GM18519 (cell line): ENCODE measurements at regions not wholly inside any gene's neighbourhood (a gene's known extent, or its start where the extent isn't known, plus 50 kb on each side); places are given as distances from the start of the nearest gene placed in this dataset.
"Not testable (repeated sequence)": the region's sequence is repeated elsewhere in the genome, so short reads cannot be mapped to it uniquely, and the experiment has no call there.

Experiments
- ATAC-seq: cut with Tn5 transposase; IDR thresholded peaks from one replicate; pipeline ENCODE4 v1.9.1; 2021; ENCODE audit warnings: mild to moderate bottlenecking, moderate library complexity; ENCODE audit not compliant: unreplicated experiment, low FRiP score

DNA sequence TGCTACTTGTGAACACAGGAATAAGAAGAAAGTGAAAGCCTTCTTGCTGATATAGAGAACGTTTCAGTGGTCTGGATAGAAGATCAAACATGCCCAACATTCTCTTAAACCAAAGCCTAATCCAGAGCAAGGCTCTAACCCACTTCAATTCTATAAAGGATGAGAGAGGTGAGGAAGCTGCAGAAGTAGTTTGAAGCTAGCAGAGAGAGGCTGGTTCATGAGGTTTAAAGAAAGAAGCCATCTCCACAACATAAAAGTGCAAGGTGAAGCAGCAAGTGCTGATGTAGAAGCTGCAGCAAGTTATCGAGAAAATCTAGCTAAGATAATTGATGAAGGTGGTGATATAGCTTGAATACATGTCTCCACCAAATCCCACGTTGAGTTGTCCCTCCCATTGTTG, 383.3 kb upstream of the ASIC2 start:
- no peak for ATAC-seq

GRCh38 chr17:33679595-33679994, 386.5 kb upstream of the ASIC2 start:
- no peak for ATAC-seq

DNA sequence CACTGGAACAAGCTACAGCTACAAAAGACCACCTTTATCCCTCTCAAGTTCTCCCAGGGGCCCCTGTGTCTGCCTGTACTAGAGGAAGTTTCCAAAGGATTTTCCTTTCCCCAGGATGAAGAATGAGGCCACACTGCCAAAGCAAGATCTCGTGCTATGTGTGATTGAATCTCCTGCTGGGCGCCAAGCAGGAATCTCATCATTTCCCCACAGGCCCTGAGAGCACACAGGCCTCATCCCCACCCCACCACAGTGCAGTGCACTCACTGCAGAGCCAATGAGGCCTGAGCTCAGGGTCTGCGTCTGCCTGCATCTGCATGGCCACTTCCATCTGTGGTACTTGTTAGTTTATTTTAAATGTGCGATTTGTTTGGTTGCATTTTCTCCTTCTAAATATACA, 387.4 kb upstream of the ASIC2 start:
- ATAC-seq: no peak

GRCh38 chr17:33682599-33682998, 389.5 kb upstream of the ASIC2 start:
- ATAC-seq: no peak

- ATAC-seq: no peak
Measured at GRCh38 chr17:33684735-33685134, 391.6 kb upstream of the ASIC2 start.

- no peak for ATAC-seq
Measured at GRCh38 chr17:33686171-33686570, 393.1 kb upstream of the ASIC2 start.

- ATAC-seq: no peak
Measured at GRCh38 chr17:33687831-33688230, 394.7 kb upstream of the ASIC2 start.

DNA sequence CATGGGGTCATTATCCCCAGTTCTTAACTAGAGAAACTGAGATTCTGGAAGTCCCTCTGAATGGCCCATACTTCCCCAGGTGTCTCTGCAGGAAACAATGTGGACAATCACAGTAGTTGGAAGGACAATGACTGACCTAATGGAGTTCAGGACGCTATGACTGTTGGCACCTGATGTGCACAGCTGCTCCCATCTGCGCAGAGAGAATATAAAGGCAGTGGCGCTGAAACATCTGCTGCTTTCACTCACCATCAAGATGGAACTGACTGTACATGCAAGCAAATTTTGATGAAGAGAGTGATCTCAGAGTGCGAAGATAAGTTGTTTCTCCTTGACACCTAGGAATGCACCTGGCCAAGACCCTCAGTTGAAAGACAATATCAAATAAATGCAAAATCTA, 395.7 kb upstream of the ASIC2 start:
- ATAC-seq: no peak

DNA sequence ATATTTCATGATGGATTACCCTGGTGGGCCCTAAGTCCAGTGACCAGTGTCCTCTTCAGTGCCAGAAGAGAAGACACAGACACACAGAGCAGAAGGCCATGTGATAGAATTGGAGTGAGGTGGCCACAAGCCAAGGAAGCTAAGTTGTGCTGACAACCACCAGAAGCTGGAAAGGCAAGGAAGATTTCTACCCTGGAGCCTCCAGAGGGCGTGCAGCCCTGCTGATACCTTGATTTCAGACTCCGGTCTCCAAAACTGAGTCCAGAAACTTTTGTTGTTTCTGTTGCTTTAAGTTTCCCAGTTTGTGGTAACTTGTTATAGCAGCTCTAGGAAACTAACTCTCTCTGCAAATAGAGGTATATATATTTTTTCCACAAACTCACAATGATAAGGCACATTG, 396.6 kb upstream of the ASIC2 start:
- no peak for ATAC-seq

GRCh38 chr17:33695431-33695830, 402.3 kb upstream of the ASIC2 start:
- no peak for ATAC-seq

- ATAC-seq: no peak
Measured at GRCh38 chr17:33696102-33696501, 403.0 kb upstream of the ASIC2 start.

DNA sequence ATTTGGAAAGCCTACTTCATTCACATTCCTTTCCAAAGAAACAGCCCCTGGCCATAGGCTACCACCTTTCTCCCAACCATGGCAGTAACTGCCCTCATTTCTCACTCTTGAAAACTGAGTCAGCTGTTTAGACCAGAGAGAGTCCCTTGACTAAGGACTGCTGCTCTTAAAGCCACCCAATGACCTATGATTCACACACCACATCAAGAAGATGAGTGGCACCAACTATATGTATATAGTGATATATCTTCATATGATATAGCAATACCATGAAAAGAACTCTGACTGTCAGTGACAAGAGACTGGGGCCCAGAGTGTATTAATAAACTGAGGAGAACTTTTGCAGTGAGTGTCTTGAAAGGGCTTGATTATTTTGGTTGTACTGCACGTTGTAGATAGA, 404.5 kb upstream of the ASIC2 start:
- ATAC-seq: no peak

- no peak for ATAC-seq
Measured at GRCh38 chr17:33701910-33702309, 408.8 kb upstream of the ASIC2 start.

GRCh38 chr17:33704856-33705255, 411.8 kb upstream of the ASIC2 start:
- ATAC-seq: no peak

DNA sequence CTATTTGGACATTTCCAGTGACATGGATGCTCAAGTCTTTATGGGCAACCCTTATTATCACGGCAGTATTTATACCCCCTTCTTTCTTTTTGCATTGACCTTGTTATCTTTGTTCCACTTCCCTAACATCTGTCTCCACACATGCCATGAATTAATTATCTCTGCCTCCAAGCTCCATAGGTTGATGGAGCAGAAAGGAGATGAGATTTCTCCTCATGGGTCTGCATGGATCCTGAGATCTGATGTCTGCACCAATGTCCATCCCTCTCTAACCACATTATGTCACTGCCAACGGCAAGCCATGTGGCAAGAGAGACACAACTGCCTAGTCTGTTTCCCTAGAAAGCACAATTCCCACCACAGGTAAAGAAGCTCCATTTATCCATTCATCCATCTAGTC, 416.8 kb upstream of the ASIC2 start:
- ATAC-seq: no peak

- ATAC-seq: no peak
Measured at GRCh38 chr17:33712120-33712519, 419.0 kb upstream of the ASIC2 start.

GRCh38 chr17:33716957-33717356, 423.9 kb upstream of the ASIC2 start:
- no peak for ATAC-seq

DNA sequence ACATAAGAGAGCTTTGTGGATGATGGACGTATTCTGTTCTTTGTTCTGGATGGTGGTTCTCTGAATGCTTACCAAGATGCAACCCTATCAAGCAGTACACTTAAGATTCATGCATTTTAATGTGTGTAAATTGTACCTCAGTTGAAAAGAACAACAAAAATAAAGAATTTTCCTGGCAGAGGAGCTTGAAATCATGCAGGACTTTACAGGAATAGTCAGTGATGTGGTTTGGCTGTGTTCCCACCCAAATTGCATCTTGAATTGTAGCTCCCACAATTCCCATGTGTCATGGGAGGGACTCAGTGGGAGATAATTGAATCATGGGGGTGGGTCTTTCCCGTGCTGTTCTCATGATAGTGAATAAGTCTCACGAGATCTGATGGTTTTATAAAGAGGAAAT, 430.6 kb upstream of the ASIC2 start:
- not testable (repeated sequence) for ATAC-seq

- ATAC-seq: no peak
Measured at GRCh38 chr17:33725675-33726271, 432.7 kb upstream of the ASIC2 start.

DNA sequence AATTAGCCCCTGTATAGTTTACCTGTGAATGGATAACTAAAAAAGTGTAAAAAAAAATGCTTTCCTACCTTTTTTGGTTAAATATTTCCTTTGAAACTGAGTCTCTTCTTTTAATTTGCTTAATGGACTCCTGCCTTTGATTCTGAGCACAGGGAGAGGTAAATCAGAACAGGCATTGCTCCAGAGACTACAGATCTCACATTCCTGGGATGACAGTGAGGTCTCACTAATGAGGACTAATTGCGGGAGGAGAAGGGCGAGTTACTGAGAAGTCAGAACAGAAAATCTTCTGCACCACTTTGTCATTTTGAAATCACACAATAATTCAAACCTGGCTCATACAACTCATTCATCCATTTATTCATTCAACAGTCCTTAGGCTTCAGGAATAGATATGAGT, 437.0 kb upstream of the ASIC2 start:
- no peak for ATAC-seq

GRCh38 chr17:33732116-33732515, 439.0 kb upstream of the ASIC2 start:
- no peak for ATAC-seq

- ATAC-seq: no peak
Measured at GRCh38 chr17:33739714-33740113, 446.6 kb upstream of the ASIC2 start.
